WTC11 (cell line): ENCODE measurements at regions not wholly inside any gene's neighbourhood (a gene's known extent, or its start where the extent isn't known, plus 50 kb on each side); places are given as distances from the start of the nearest gene placed in this dataset.

Experiments
- CREM ChIP-seq: sonication (generic); formaldehyde crosslinking; IDR thresholded peaks from 2 replicates; pipeline ENCODE4 v1.8.1; 2022; ENCODE audit warnings: mild to moderate bottlenecking, missing genetic modification reagents, moderate library complexity
- CTCF ChIP-seq: fragments of 200-600 bp; IDR thresholded peaks from 2 replicates; pipeline ENCODE4 v1.8.0; 2022; ENCODE audit warnings: antibody characterized with exemption
- FOXK1 ChIP-seq: sonication (generic); formaldehyde crosslinking; IDR thresholded peaks from 2 replicates; pipeline ENCODE4 v1.8.0; 2022; ENCODE audit warnings: mild to moderate bottlenecking, moderate library complexity, missing genetic modification reagents
- MLX ChIP-seq: sonication (generic); formaldehyde crosslinking; IDR thresholded peaks from 2 replicates; pipeline ENCODE4 v1.8.1; 2023; ENCODE audit warnings: mild to moderate bottlenecking, missing genetic modification reagents, moderate library complexity
- NFYB ChIP-seq: sonication (generic); formaldehyde crosslinking; conservative IDR thresholded peaks from 2 replicates; pipeline ENCODE4 v1.8.0; 2022; ENCODE audit warnings: low read depth, missing genetic modification reagents
- TF ChIP-seq, protein P1 (sequence below): sonication (generic); formaldehyde crosslinking; IDR thresholded peaks from 2 replicates; pipeline ENCODE4 v1.8.0; 2022; ENCODE audit warnings: mild to moderate bottlenecking, missing genetic modification reagents

DNA sequence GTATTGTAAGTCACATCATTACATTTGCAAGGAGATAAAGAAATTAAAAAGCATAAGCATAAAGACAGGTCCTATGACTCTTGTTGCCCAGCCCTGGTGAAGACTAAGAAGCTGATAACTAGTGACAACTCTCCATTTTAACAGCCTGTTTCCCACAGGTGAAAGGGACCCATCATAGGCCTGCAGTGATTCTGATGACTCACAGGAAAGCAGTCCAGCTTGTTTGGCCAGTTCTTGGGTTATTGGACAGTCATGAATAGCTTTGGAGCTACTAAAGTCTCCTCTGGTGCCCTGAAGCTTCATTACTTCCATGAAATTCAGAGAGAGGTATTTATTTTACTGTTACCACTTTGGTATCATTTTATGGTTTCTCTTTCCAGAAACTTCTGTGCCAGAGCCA is 55.5 kb upstream of the DYRK2 start:
- TF ChIP-seq CTCF, result no peak
- no peak for TF ChIP-seq CREM (CRISPR knock-in tag)
- TF ChIP-seq FOXK1 (CRISPR knock-in tag), result no peak
- TF ChIP-seq, protein P1, sequence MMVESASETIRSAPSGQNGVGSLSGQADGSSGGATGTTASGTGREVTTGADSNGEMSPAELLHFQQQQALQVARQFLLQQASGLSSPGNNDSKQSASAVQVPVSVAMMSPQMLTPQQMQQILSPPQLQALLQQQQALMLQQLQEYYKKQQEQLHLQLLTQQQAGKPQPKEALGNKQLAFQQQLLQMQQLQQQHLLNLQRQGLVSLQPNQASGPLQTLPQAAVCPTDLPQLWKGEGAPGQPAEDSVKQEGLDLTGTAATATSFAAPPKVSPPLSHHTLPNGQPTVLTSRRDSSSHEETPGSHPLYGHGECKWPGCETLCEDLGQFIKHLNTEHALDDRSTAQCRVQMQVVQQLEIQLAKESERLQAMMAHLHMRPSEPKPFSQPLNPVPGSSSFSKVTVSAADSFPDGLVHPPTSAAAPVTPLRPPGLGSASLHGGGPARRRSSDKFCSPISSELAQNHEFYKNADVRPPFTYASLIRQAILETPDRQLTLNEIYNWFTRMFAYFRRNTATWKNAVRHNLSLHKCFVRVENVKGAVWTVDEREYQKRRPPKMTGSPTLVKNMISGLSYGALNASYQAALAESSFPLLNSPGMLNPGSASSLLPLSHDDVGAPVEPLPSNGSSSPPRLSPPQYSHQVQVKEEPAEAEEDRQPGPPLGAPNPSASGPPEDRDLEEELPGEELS (CRISPR knock-in tag), result no peak
- no peak for TF ChIP-seq NFYB (CRISPR knock-in tag)
- TF ChIP-seq MLX (CRISPR knock-in tag), result no peak
